GM12878 (cell line): ENCODE measurements at regions not wholly inside any gene's neighbourhood (a gene's known extent, or its start where the extent isn't known, plus 50 kb on each side); places are given as distances from the start of the nearest gene placed in this dataset.

Experiments used
- ATAC-seq: fragments of 200-7000 bp; cut with Tn5 transposase; 3 replicates; pipeline ENCODE4 v1.9.1; 2020; ENCODE audit warnings: mild to moderate bottlenecking, moderate library complexity
- BruUV-seq: library from RNA; stranded (reverse); fragments of 400-500 nt; replicated peaks from 2 replicates; lab custom pipeline; 2021; lab: Mats Ljungman, UMichigan
- CTCF ChIA-PET: fragments of 300-600 bp; sonication (Branson Sonifier 250); formaldehyde crosslinking; extraction: SDS; loops from one replicate; lab custom pipeline; 2021; ENCODE audit warnings: inconsistent platforms; lab: Yijun Ruan, JAX
- POLR2A ChIA-PET: fragments of 350-600 bp; formaldehyde crosslinking; extraction: SDS; loops from one replicate; lab custom pipeline; 2021; ENCODE audit warnings: inconsistent platforms; lab: Charles Lee
- RAD21 ChIA-PET: fragments of 300-600 bp; sonication (Branson Sonifier 250); formaldehyde crosslinking; loops from one replicate; lab custom pipeline; 2023; ENCODE audit warnings: antibody characterized with exemption; ENCODE audit not compliant: unreplicated experiment; lab: Charles Lee
- SMC1A ChIA-PET: fragments of 300-600 bp; sonication (Branson Sonifier 250); formaldehyde crosslinking; loops from one replicate; lab custom pipeline; 2023; ENCODE audit not compliant: unreplicated experiment, uncharacterized antibody; lab: Charles Lee
- DNase-seq: peaks from one replicate; pipeline ENCODE4 v3.0.0-alpha.2; 2011; ENCODE audit warnings: low read depth, low spot score
- FAIRE-seq: peaks from 3 replicates; lab custom pipeline; 2011; peaks lifted over from hg19 to GRCh38; lab: Jason Lieb, UNC
- H2AFZ ChIP-seq: 2 replicates; pipeline ENCODE4 v1.6.0; 2011; ENCODE audit warnings: low read depth, low read length, control low read depth; ENCODE audit not compliant: control insufficient read depth
- H3K27ac ChIP-seq: 2 replicates; pipeline ENCODE4 v1.5.1; 2011; ENCODE audit warnings: control low read depth; ENCODE audit not compliant: control insufficient read depth, insufficient read depth
- H3K27me3 ChIP-seq, 2 experiments: replicated peaks in 1 of 2; 2 replicates each; pipeline versions ENCODE4 v1.6.0 to v1.6.1; 2011; ENCODE audit warnings: low read length in 1 of 2; ENCODE audit not compliant: control insufficient read depth in 2 of 2, insufficient read depth in 2 of 2
- H3K36me3 ChIP-seq, 2 experiments: 2 replicates each; pipeline ENCODE4 v1.5.1; 2011; ENCODE audit warnings: low read length in 1 of 2; ENCODE audit not compliant: control insufficient read depth in 2 of 2, insufficient read depth in 2 of 2
- H3K4me1 ChIP-seq: 2 replicates; pipeline ENCODE4 v1.6.1; 2011; ENCODE audit warnings: mild to moderate bottlenecking, low read length, moderate library complexity, mixed read lengths; ENCODE audit not compliant: control insufficient read depth, insufficient read depth
- H3K4me2 ChIP-seq: 2 replicates; pipeline ENCODE4 v1.6.0; 2011; ENCODE audit warnings: control low read depth; ENCODE audit not compliant: control insufficient read depth, insufficient read depth
- H3K4me3 ChIP-seq: fragments of 200-600 bp; sonication (generic); 2 replicates; pipeline ENCODE4 v1.5.1; 2016
- H3K79me2 ChIP-seq: 2 replicates; pipeline ENCODE4 v1.6.0; 2011; ENCODE audit warnings: low read length; ENCODE audit not compliant: control insufficient read depth, insufficient read depth
- H3K9ac ChIP-seq: 2 replicates; pipeline ENCODE4 v1.8.0; 2011; ENCODE audit warnings: low read length, control low read depth, mixed read lengths; ENCODE audit not compliant: control insufficient read depth, insufficient read depth
- H3K9me3 ChIP-seq: replicated peaks from 3 replicates; pipeline ENCODE4 v1.5.1; 2011; ENCODE audit warnings: mild to moderate bottlenecking, low read length; ENCODE audit not compliant: control insufficient read depth, insufficient read depth
- H4K20me1 ChIP-seq: 2 replicates; pipeline ENCODE4 v1.6.0; 2011; ENCODE audit not compliant: control insufficient read depth, insufficient read depth
- ATF3 ChIP-seq: IDR thresholded peaks from 2 replicates; pipeline ENCODE4 v1.6.1; 2011; ENCODE audit warnings: low read depth, mild to moderate bottlenecking, low read length, moderate library complexity, borderline replicate concordance; ENCODE audit errors: extremely low read depth
- CBFB ChIP-seq: IDR thresholded peaks from 2 replicates; pipeline ENCODE4 v1.6.1; 2016; ENCODE audit warnings: antibody characterized with exemption, low read depth
- FOXK2 ChIP-seq: fragments of 450-650 bp; IDR thresholded peaks from 2 replicates; pipeline ENCODE4 v1.6.1; 2017; ENCODE audit warnings: mild to moderate bottlenecking, moderate library complexity
- IKZF1 ChIP-seq: fragments of 450-650 bp; conservative IDR thresholded peaks from 2 replicates; pipeline ENCODE4 v1.6.1; 2017; ENCODE audit warnings: antibody characterized with exemption, mild to moderate bottlenecking
- NFIC ChIP-seq: IDR thresholded peaks from 2 replicates; pipeline ENCODE4 v1.6.1; 2012; ENCODE audit warnings: low read depth, mild to moderate bottlenecking, inconsistent platforms, low read length, moderate library complexity
- NR2C2 ChIP-seq: IDR thresholded peaks from 2 replicates; pipeline ENCODE4 v1.6.1; 2011; ENCODE audit warnings: borderline replicate concordance, low read depth; ENCODE audit not compliant: control insufficient read depth, insufficient read length
- TCF7 ChIP-seq: IDR thresholded peaks from 2 replicates; pipeline ENCODE4 v1.6.1; 2014; ENCODE audit warnings: antibody characterized with exemption, borderline replicate concordance
- WGBS: methylation state at CpG from one replicate; pipeline ENCODE4 v1.1.6; 2016; ENCODE audit warnings: low lambda C conversion rate; ENCODE audit not compliant: insufficient replicate concordance, insufficient coverage; ENCODE audit errors: missing lambda C conversion rate; 5-methylcytosine and 5-hydroxymethylcytosine counted together
- in situ Hi-C: fragments of 300-500 bp; cut with MboI; formaldehyde crosslinking; loops from 9 replicates; pipeline ENCODE4 v1.14.3; 2018; ENCODE audit warnings: mixed read lengths
- intact Hi-C: fragments of 100-400 bp; cut with micrococcal nuclease; formaldehyde crosslinking; loops from one replicate; pipeline ENCODE4 v1.14.2; 2022; ENCODE audit not compliant: unreplicated experiment
- TF ChIP-seq, protein P1 (sequence below): fragments of 450-650 bp; formaldehyde crosslinking; IDR thresholded peaks from 2 replicates; pipeline ENCODE4 v1.4.0; 2020; ENCODE audit warnings: mild to moderate bottlenecking, moderate library complexity

DNA sequence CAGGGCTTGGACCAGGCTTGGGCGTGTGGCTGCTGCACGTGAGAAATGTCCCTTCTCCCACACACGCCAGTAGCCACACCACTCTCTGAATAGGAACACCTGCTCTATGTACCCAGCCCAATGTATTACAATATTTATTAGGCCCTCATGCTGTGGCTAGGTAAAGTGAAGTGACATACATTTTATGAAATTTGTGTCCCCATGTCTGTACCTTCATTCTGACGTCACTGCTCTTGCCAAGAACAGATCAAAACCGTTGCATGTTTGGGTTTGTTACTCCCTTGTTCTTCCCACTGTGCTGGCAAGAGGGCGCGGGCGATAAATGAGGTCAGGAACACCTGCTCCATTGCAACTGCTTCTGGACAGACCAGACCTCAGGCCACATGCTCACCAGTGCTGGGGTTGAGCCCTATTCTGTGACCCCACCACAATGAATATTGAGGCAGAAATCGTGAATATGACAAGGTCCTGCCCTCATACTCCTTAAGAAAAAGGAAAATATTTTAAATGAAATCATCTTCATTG is 436.4 kb upstream of the SALL3 start:
- CTCF ChIA-PET, result no interaction called here
- TF ChIP-seq NFIC (no peak), ATF3 (no peak), IKZF1 (no peak), FOXK2 (no peak), CBFB (no peak), TCF7 (no peak), NR2C2 (no peak)
- TF ChIP-seq, protein P1, sequence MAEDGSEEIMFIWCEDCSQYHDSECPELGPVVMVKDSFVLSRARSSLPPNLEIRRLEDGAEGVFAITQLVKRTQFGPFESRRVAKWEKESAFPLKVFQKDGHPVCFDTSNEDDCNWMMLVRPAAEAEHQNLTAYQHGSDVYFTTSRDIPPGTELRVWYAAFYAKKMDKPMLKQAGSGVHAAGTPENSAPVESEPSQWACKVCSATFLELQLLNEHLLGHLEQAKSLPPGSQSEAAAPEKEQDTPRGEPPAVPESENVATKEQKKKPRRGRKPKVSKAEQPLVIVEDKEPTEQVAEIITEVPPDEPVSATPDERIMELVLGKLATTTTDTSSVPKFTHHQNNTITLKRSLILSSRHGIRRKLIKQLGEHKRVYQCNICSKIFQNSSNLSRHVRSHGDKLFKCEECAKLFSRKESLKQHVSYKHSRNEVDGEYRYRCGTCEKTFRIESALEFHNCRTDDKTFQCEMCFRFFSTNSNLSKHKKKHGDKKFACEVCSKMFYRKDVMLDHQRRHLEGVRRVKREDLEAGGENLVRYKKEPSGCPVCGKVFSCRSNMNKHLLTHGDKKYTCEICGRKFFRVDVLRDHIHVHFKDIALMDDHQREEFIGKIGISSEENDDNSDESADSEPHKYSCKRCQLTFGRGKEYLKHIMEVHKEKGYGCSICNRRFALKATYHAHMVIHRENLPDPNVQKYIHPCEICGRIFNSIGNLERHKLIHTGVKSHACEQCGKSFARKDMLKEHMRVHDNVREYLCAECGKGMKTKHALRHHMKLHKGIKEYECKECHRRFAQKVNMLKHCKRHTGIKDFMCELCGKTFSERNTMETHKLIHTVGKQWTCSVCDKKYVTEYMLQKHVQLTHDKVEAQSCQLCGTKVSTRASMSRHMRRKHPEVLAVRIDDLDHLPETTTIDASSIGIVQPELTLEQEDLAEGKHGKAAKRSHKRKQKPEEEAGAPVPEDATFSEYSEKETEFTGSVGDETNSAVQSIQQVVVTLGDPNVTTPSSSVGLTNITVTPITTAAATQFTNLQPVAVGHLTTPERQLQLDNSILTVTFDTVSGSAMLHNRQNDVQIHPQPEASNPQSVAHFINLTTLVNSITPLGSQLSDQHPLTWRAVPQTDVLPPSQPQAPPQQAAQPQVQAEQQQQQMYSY (CRISPR knock-in tag), result no peak
- in situ Hi-C loops (loop anchor here (25.0 kb wide), 1 partner anchor 419 kb away; no protein-coding TSS in a partner anchor), intact Hi-C loops (no loop called here)
- 38% methylated on average over 9 of the region's 9 CpGs for WGBS
- RAD21 ChIA-PET, result no interaction called here
- ATAC-seq (no peak), FAIRE-seq (no peak), DNase-seq (no peak)
- no peaks in the 10 kb centered on the region for H3K4me1 ChIP-seq
- no peaks in the 10 kb centered on the region for H3K27me3 ChIP-seq
- no TSS peak for BruUV-seq
- H3K9me3 ChIP-seq, result no peaks in the 10 kb centered on the region; the same call in 2 of the 3 replicates
- H3K79me2 ChIP-seq, result no peaks in the 10 kb centered on the region
- no peak overlapping the region for H3K27ac ChIP-seq
- H3K9ac ChIP-seq, result no peak overlapping the region
- H3K36me3 ChIP-seq, result no peaks in the 10 kb centered on the region
- SMC1A ChIA-PET, result no interaction called here
- POLR2A ChIA-PET, result no interaction called here
- no peaks in the 10 kb centered on the region for H4K20me1 ChIP-seq
- H3K4me3 ChIP-seq, result no peak overlapping the region
- H2AFZ ChIP-seq, result no peak overlapping the region
- no peak overlapping the region for H3K4me2 ChIP-seq
